ENCODE measurements at regions not wholly inside any gene's neighbourhood (a gene's known extent, or its start where the extent isn't known, plus 50 kb on each side); places are given as distances from the start of the nearest gene placed in this dataset.

GRCh38 chr1:30054126-30054525 lies 669.3 kb downstream of the MATN1 start:
- TF ChIP-seq CTCF (IDR thresholded peaks at IDR 0.05), result no peak
- Histone ChIP-seq H3K27ac (no peak overlapping the region), H3K4me1 (no peaks in the 10 kb centered on the region), H3K4me3 (no peak overlapping the region), H3K9me3 (no peaks in the 10 kb centered on the region), H3K36me3 (no peaks in the 10 kb centered on the region), H3K27me3 (peaks cover 0 to 17% of the 10 kb centered on the region in 2 donors)
- peak in 1 of 2 donors; percentile 3 for DNase-seq
- intact Hi-C loops (cut with DNase I; ENCODE audit: low total_unique reads), result no loop called here

GRCh38 chr1:30052178-30052577 lies 671.2 kb downstream of the MATN1 start:
- no peak for TF ChIP-seq CTCF (IDR thresholded peaks at IDR 0.05)
- Histone ChIP-seq H3K27ac (no peak overlapping the region), H3K27me3 (peaks cover 0 to 19% of the 10 kb centered on the region in 2 donors), H3K9me3 (no peaks in the 10 kb centered on the region), H3K36me3 (no peaks in the 10 kb centered on the region), H3K4me3 (no peak overlapping the region), H3K4me1 (no peaks in the 10 kb centered on the region)
- peak in 1 of 2 donors; percentile 44 for DNase-seq
- intact Hi-C loops (cut with DNase I; ENCODE audit: low total_unique reads), result no loop called here

GRCh38 chr1:30051777-30052176 lies 671.6 kb downstream of the MATN1 start:
- no peak for DNase-seq
- no peaks in the 10 kb centered on the region for H3K9me3 ChIP-seq
- no peak overlapping the region for H3K4me3 ChIP-seq
- H3K36me3 ChIP-seq, result no peaks in the 10 kb centered on the region
- intact Hi-C loops (cut with DNase I; ENCODE audit: low total_unique reads), result no loop called here
- H3K27ac ChIP-seq, result no peak overlapping the region
- H3K27me3 ChIP-seq, result peaks cover 0 to 19% of the 10 kb centered on the region in 2 donors
- H3K4me1 ChIP-seq, result no peaks in the 10 kb centered on the region
- no peak for TF ChIP-seq CTCF (IDR thresholded peaks at IDR 0.05)

GRCh38 chr1:30049748-30050296 lies 673.6 kb downstream of the MATN1 start:
- DNase-seq, result peak in 1 of 2 donors; percentile 35
- intact Hi-C loops (cut with DNase I; ENCODE audit: low total_unique reads), result no loop called here

GRCh38 chr1:30048905-30049304 lies 674.5 kb downstream of the MATN1 start:
- no peak overlapping the region for H3K4me3 ChIP-seq
- intact Hi-C loops (cut with DNase I; ENCODE audit: low total_unique reads), result no loop called here
- no peak overlapping the region for H3K27ac ChIP-seq
- no peaks in the 10 kb centered on the region for H3K9me3 ChIP-seq
- H3K27me3 ChIP-seq, result peaks cover 0 to 27% of the 10 kb centered on the region in 2 donors
- DNase-seq, result no peak
- H3K36me3 ChIP-seq, result no peaks in the 10 kb centered on the region
- H3K4me1 ChIP-seq, result no peaks in the 10 kb centered on the region
- TF ChIP-seq CTCF (IDR thresholded peaks at IDR 0.05), result no peak

More at GRCh38 chr1:30049748-30050296, 673.6 kb downstream of the MATN1 start:
- H3K27ac ChIP-seq, result no peak overlapping the region
- TF ChIP-seq CTCF (IDR thresholded peaks at IDR 0.05), result no peak
- peaks cover 0 to 27% of the 10 kb centered on the region in 2 donors for H3K27me3 ChIP-seq
- H3K4me3 ChIP-seq, result no peak overlapping the region
- no peaks in the 10 kb centered on the region for H3K36me3 ChIP-seq
- no peaks in the 10 kb centered on the region for H3K4me1 ChIP-seq
- H3K9me3 ChIP-seq, result no peaks in the 10 kb centered on the region

GRCh38 chr1:30047576-30047975 lies 675.8 kb downstream of the MATN1 start:
- H3K9me3 ChIP-seq, result no peaks in the 10 kb centered on the region
- peak in 1 of 2 donors; percentile 31 for DNase-seq
- no peaks in the 10 kb centered on the region for H3K36me3 ChIP-seq
- intact Hi-C loops (cut with DNase I; ENCODE audit: low total_unique reads), result no loop called here
- H3K27me3 ChIP-seq, result peaks cover 0 to 21% of the 10 kb centered on the region in 2 donors
- TF ChIP-seq CTCF (IDR thresholded peaks at IDR 0.05), result no peak
- no peak overlapping the region for H3K4me3 ChIP-seq
- no peak overlapping the region for H3K27ac ChIP-seq
- no peaks in the 10 kb centered on the region for H3K4me1 ChIP-seq

Measured in tibial artery (tissue), 4 donors.